Small intestine (tissue), 7 donors: ENCODE measurements at regions not wholly inside any gene's neighbourhood (a gene's known extent, or its start where the extent isn't known, plus 50 kb on each side); places are given as distances from the start of the nearest gene placed in this dataset.
"Not testable (repeated sequence)": the region's sequence is repeated elsewhere in the genome, so short reads cannot be mapped to it uniquely, and the experiment has no call there.

Experiments used
- DNase-seq, 2 donors: peaks; one replicate each; pipeline versions ENCODE4 v3.0.0 to v3.0.0-alpha.2; 2013
- FAIRE-seq: peaks from 2 replicates; lab custom pipeline; 2012; peaks lifted over from hg19 to GRCh38; lab: Jason Lieb, UNC
- H3K27ac ChIP-seq, 3 donors: one replicate each; pipeline ENCODE4 v1.5.1; 2013; ENCODE audit warnings: low read length in 2 of 3, mild to moderate bottlenecking in 2 of 3, control low read depth in 1 of 3, inconsistent platforms in 1 of 3, low read depth in 1 of 3, moderate library complexity in 1 of 3
- H3K27me3 ChIP-seq, 3 donors: one replicate each; pipeline ENCODE4 v1.6.1; 2013; ENCODE audit warnings: low read length in 3 of 3, inconsistent platforms in 1 of 3; ENCODE audit not compliant: control insufficient read depth in 3 of 3, insufficient read depth in 3 of 3
- H3K36me3 ChIP-seq, 3 donors: one replicate each; pipeline ENCODE4 v1.6.1; 2013; ENCODE audit warnings: low read length in 3 of 3, inconsistent platforms in 1 of 3, low read depth in 1 of 3, mild to moderate bottlenecking in 1 of 3, moderate library complexity in 1 of 3; ENCODE audit not compliant: control insufficient read depth in 3 of 3, insufficient read depth in 2 of 3
- H3K4me1 ChIP-seq, 3 donors: one replicate each; pipeline ENCODE4 v1.6.1; 2013; ENCODE audit warnings: low read length in 2 of 3, inconsistent platforms in 1 of 3, low read depth in 1 of 3, mild to moderate bottlenecking in 1 of 3, moderate library complexity in 1 of 3; ENCODE audit not compliant: control insufficient read depth in 3 of 3, insufficient read depth in 2 of 3
- H3K4me3 ChIP-seq, 3 donors: one replicate each; pipeline ENCODE4 v1.5.1; 2013; ENCODE audit warnings: low read length in 3 of 3, control low read depth in 1 of 3, inconsistent platforms in 1 of 3, low read depth in 1 of 3, mild to moderate bottlenecking in 1 of 3, moderate library complexity in 1 of 3
- H3K9me3 ChIP-seq, 2 donors: one replicate each; pipeline ENCODE4 v1.6.1; 2013; ENCODE audit warnings: low read depth in 1 of 2, low read length in 1 of 2; ENCODE audit not compliant: control insufficient read depth in 2 of 2, insufficient read depth in 1 of 2
- WGBS, 3 donors: extraction: QIAGEN DNeasy Blood & Tissue Kit; methylation state at CpG; one replicate each; pipeline ENCODE4 v1.1.7; 2013; 5-methylcytosine and 5-hydroxymethylcytosine counted together
- donor health status: healthy with polysubstance abuse.
- donor health status: control.
- donor health status: control.
- donor health status: Bipolar disorder and iron deficiency.
- donor health status: healthy.

- DNase-seq, result no peak
- 74 to 87% (median 78%) methylated on average over 10 to 11 of the region's 11 CpGs for WGBS, 3 donors
These were observed 93.9 kb downstream of the OLFM1 start for GRCh38 chr9:135181336-135181735.

GRCh38 chr9:135181841-135182240 is 94.4 kb downstream of the OLFM1 start:
- H3K9me3 ChIP-seq, FAIRE-seq, H3K36me3 ChIP-seq, H3K27ac ChIP-seq, H3K4me1 ChIP-seq, DNase-seq, H3K4me3 ChIP-seq: not testable (repeated sequence)
- peaks cover 0 to 10% (median 0%) of the 10 kb centered on the region in 3 donors for H3K27me3 ChIP-seq
- 82 to 88% (median 86%) methylated on average over 10 of the region's 10 CpGs for WGBS, 3 donors

More at GRCh38 chr9:135181336-135181735, 93.9 kb downstream of the OLFM1 start:
- Histone ChIP-seq H3K9me3 (no peaks in the 10 kb centered on the region), H3K4me3 (no peak overlapping the region), H3K36me3 (no peaks in the 10 kb centered on the region), H3K27ac (no peak overlapping the region), H3K27me3 (peaks cover 0 to 6% (median 0%) of the 10 kb centered on the region in 3 donors), H3K4me1 (no peaks in the 10 kb centered on the region)
- FAIRE-seq, result no peak

GRCh38 chr9:135183069-135183468 is 95.6 kb downstream of the OLFM1 start:
- no peaks in the 10 kb centered on the region for H3K36me3 ChIP-seq
- FAIRE-seq, result no peak
- no peaks in the 10 kb centered on the region for H3K9me3 ChIP-seq
- H3K27me3 ChIP-seq, result peaks cover 0 to 12% (median 0%) of the 10 kb centered on the region in 3 donors
- H3K4me3 ChIP-seq, result no peak overlapping the region
- WGBS, 3 donors, result 80 to 82% (median 82%) methylated on average over 7 of the region's 7 CpGs
- no peak for DNase-seq
- H3K27ac ChIP-seq, result no peak overlapping the region
- H3K4me1 ChIP-seq, result no peaks in the 10 kb centered on the region

GRCh38 chr9:135183528-135184180 is 96.2 kb downstream of the OLFM1 start:
- H3K4me3 ChIP-seq, result no peak overlapping the region
- no peaks in the 10 kb centered on the region for H3K9me3 ChIP-seq
- H3K27me3 ChIP-seq, result peaks cover 0 to 12% (median 0%) of the 10 kb centered on the region in 3 donors
- no peak for FAIRE-seq
- WGBS, 3 donors, result 47 to 53% (median 48%) methylated on average over 12 of the region's 12 CpGs
- no peak for DNase-seq
- no peaks in the 10 kb centered on the region for H3K36me3 ChIP-seq
- no peaks in the 10 kb centered on the region for H3K4me1 ChIP-seq
- no peak overlapping the region for H3K27ac ChIP-seq

GRCh38 chr9:135184181-135185053 is 96.9 kb downstream of the OLFM1 start:
- H3K4me3 ChIP-seq, result no peak overlapping the region
- H3K36me3 ChIP-seq, result no peaks in the 10 kb centered on the region
- no peak for FAIRE-seq
- peaks cover 0 to 12% (median 0%) of the 10 kb centered on the region in 3 donors for H3K27me3 ChIP-seq
- H3K27ac ChIP-seq, result no peak overlapping the region
- DNase-seq, result no peak
- no peaks in the 10 kb centered on the region for H3K4me1 ChIP-seq
- 54 to 71% (median 69%) methylated on average over 37 of the region's 37 CpGs for WGBS, 3 donors
- no peaks in the 10 kb centered on the region for H3K9me3 ChIP-seq

GRCh38 chr9:135185060-135185459 is 97.6 kb downstream of the OLFM1 start:
- DNase-seq (no peak), FAIRE-seq (no peak)
- no peak overlapping the region for H3K4me3 ChIP-seq
- no peaks in the 10 kb centered on the region for H3K4me1 ChIP-seq
- no peaks in the 10 kb centered on the region for H3K9me3 ChIP-seq
- no peaks in the 10 kb centered on the region for H3K36me3 ChIP-seq
- H3K27me3 ChIP-seq, result peaks cover 0 to 12% (median 0%) of the 10 kb centered on the region in 3 donors
- 86 to 89% (median 87%) methylated on average over 21 of the region's 21 CpGs for WGBS, 3 donors
- no peak overlapping the region for H3K27ac ChIP-seq

- 37 to 51% (median 49%) methylated on average over 24 to 25 of the region's 25 CpGs for WGBS, 3 donors
- H3K27me3 ChIP-seq, result peaks cover 0 to 12% (median 0%) of the 10 kb centered on the region in 3 donors
- H3K4me3 ChIP-seq, result no peak overlapping the region
- no peak for DNase-seq
- H3K4me1 ChIP-seq, result no peaks in the 10 kb centered on the region
- H3K27ac ChIP-seq, result no peak overlapping the region
- no peaks in the 10 kb centered on the region for H3K36me3 ChIP-seq
- no peak for FAIRE-seq
- H3K9me3 ChIP-seq, result no peaks in the 10 kb centered on the region
These were observed 99.0 kb downstream of the OLFM1 start for GRCh38 chr9:135186248-135187164.

GRCh38 chr9:135187365-135187764 is 99.9 kb downstream of the OLFM1 start:
- Histone ChIP-seq H3K4me1 (no peaks in the 10 kb centered on the region), H3K4me3 (no peak overlapping the region), H3K27me3 (peaks cover 0 to 12% (median 0%) of the 10 kb centered on the region in 3 donors), H3K36me3 (no peaks in the 10 kb centered on the region), H3K27ac (no peak overlapping the region), H3K9me3 (no peaks in the 10 kb centered on the region)
- 70 to 86% (median 74%) methylated on average over 13 to 14 of the region's 14 CpGs for WGBS, 3 donors
- FAIRE-seq (no peak), DNase-seq (no peak)
